ENCODE measurements at regions not wholly inside any gene's neighbourhood (a gene's known extent, or its start where the extent isn't known, plus 50 kb on each side); places are given as distances from the start of the nearest gene placed in this dataset.

- Mint-ChIP-seq H3K4me3 (ENCODE audit: unreplicated experiment) (no peak overlapping the region), H3K36me3 (ENCODE audit: insufficient read depth, unreplicated experiment) (no peaks in the 10 kb centered on the region), H3K9me3 (ENCODE audit: unreplicated experiment) (no peaks in the 10 kb centered on the region), H3K27me3 (ENCODE audit: insufficient read depth, unreplicated experiment) (peaks cover 35% of the 10 kb centered on the region), H3K27ac (ENCODE audit: unreplicated experiment) (no peak overlapping the region), H3K4me1 (ENCODE audit: low read depth, unreplicated experiment) (no peaks in the 10 kb centered on the region)
- no peak for TF ChIP-seq CTCF (IDR thresholded peaks at IDR 0.05; ENCODE audit: insufficient read depth in 1 of 2, low read depth in 1 of 2, low read length in 1 of 2, severe bottlenecking in 1 of 2, unreplicated experiment in 1 of 2)
- ChIA-PET POLR2A (no interaction called here), CTCF (no interaction called here)
- DNase-seq = no peak
- Histone ChIP-seq H3K4me1 (no peaks in the 10 kb centered on the region), H3K36me3 (ENCODE audit: control insufficient read depth, insufficient read depth, low read length) (no peaks in the 10 kb centered on the region), H3K9me3 (0 out of 2 replicates have a peak, but pooled peaks cover 3% of the 10 kb centered on the region), H3K4me3 (ENCODE audit: low read depth, low read length) (no peak overlapping the region), H3K27me3 (replicated peaks; ENCODE audit: control insufficient read depth, insufficient read depth, low read length) (no peaks in the 10 kb centered on the region; the same call in 1 of the 2 replicates)
- intact Hi-C loops (cut with micrococcal nuclease; ENCODE audit: unreplicated experiment) = no loop called here
- BruUV-seq (replicated peaks) = no TSS peak
These were observed 364.4 kb downstream of the ALG10 start for GRCh38 chr12:34386621-34387255.

DNA sequence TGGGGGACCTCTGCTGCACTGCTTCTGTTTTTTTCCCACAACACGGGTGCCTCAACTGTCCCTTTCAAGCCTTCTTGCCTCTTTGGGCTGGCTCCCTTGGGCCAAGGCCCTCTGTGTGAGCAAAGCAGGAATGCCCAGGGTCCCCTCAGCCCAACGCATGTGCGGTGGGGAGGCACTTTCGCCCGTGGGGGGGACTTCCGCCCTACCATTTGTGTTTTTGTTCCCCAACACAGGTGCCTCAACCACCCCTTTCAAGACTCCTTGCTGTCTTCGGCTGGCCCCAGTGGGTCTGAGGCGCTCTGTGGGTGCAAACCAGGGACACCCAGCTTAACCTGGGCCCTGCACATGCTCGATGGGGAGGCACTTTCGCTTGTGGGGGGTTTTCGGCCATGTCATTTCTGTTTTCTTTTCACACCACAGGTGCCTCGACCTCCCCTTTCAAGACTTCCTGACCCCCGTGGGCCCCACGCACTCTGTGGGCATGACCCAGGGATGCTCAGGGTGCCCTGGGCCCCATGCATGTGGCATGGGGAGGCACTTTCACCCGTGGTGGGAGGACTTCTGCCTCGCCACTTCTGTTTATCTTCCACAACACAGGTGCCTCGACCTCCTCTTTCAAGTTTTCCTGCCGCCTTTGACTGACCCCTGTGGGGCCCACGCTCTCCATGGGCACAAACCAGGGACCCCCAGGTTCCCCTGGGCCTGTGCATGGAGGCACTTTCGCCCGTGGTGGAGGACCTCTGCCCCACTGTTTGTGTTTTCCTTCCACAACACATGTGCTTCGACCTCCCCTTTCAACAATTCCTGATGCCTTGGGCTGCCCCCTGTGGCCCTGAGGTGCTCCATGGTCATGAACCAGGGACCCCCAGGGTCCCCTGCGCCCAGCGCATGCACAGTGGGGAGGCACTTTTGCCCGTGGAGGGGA lies 365.7 kb downstream of the ALG10 start:
- H3K27me3 Mint-ChIP-seq (ENCODE audit: insufficient read depth, unreplicated experiment) = peaks cover 29% of the 10 kb centered on the region
- no TSS peak for BruUV-seq (replicated peaks)
- Histone ChIP-seq H3K4me1 (no peaks in the 10 kb centered on the region), H3K27me3 (replicated peaks; ENCODE audit: control insufficient read depth, insufficient read depth, low read length) (no peaks in the 10 kb centered on the region; the same call in 1 of the 2 replicates), H3K9me3 (no peaks in the 10 kb centered on the region; the same call in 1 of the 2 replicates), H3K36me3 (ENCODE audit: control insufficient read depth, insufficient read depth, low read length) (no peaks in the 10 kb centered on the region), H3K4me3 (ENCODE audit: low read depth, low read length) (no peak overlapping the region)
- H3K4me1 Mint-ChIP-seq (ENCODE audit: low read depth, unreplicated experiment) = no peaks in the 10 kb centered on the region
- no peaks in the 10 kb centered on the region for H3K36me3 Mint-ChIP-seq (ENCODE audit: insufficient read depth, unreplicated experiment)
- H3K4me3 Mint-ChIP-seq (ENCODE audit: unreplicated experiment) = no peak overlapping the region
- H3K9me3 Mint-ChIP-seq (ENCODE audit: unreplicated experiment) = no peaks in the 10 kb centered on the region
- CTCF ChIA-PET = no interaction called here
- TF ChIP-seq CTCF (IDR thresholded peaks at IDR 0.05; ENCODE audit: insufficient read depth in 1 of 2, low read depth in 1 of 2, low read length in 1 of 2, severe bottlenecking in 1 of 2, unreplicated experiment in 1 of 2) = no peak
- POLR2A ChIA-PET = no interaction called here
- intact Hi-C loops (cut with micrococcal nuclease; ENCODE audit: unreplicated experiment) = no loop called here
- no peak for DNase-seq
- H3K27ac Mint-ChIP-seq (ENCODE audit: unreplicated experiment) = no peak overlapping the region

- Mint-ChIP-seq H3K4me1 (ENCODE audit: low read depth, unreplicated experiment) (no peaks in the 10 kb centered on the region), H3K36me3 (ENCODE audit: insufficient read depth, unreplicated experiment) (no peaks in the 10 kb centered on the region), H3K27me3 (ENCODE audit: insufficient read depth, unreplicated experiment) (peaks cover 33% of the 10 kb centered on the region), H3K4me3 (ENCODE audit: unreplicated experiment) (no peak overlapping the region), H3K9me3 (ENCODE audit: unreplicated experiment) (no peaks in the 10 kb centered on the region), H3K27ac (ENCODE audit: unreplicated experiment) (no peak overlapping the region)
- ChIA-PET CTCF (no interaction called here), POLR2A (no interaction called here)
- Histone ChIP-seq H3K9me3 (no peaks in the 10 kb centered on the region; the same call in 1 of the 2 replicates), H3K4me1 (no peaks in the 10 kb centered on the region), H3K36me3 (ENCODE audit: control insufficient read depth, insufficient read depth, low read length) (no peaks in the 10 kb centered on the region), H3K27me3 (replicated peaks; ENCODE audit: control insufficient read depth, insufficient read depth, low read length) (no peaks in the 10 kb centered on the region; the same call in 1 of the 2 replicates), H3K4me3 (ENCODE audit: low read depth, low read length) (no peak overlapping the region)
- DNase-seq = no peak
- no peak for TF ChIP-seq CTCF (IDR thresholded peaks at IDR 0.05; ENCODE audit: insufficient read depth in 1 of 2, low read depth in 1 of 2, low read length in 1 of 2, severe bottlenecking in 1 of 2, unreplicated experiment in 1 of 2)
- no TSS peak for BruUV-seq (replicated peaks)
- intact Hi-C loops (cut with micrococcal nuclease; ENCODE audit: unreplicated experiment) = no loop called here
These were observed 366.5 kb downstream of the ALG10 start for GRCh38 chr12:34388636-34389377.
